ENCODE measurements at regions not wholly inside any gene's neighbourhood (a gene's known extent, or its start where the extent isn't known, plus 50 kb on each side); places are given as distances from the start of the nearest gene placed in this dataset.
A peak's percentile ranks its signal among the peaks of the same experiment; 100 is the strongest.

GRCh38 chr2:142748559-142749099, 128.8 kb upstream of the KYNU start:
- no peak for DNase-seq (ENCODE audit: unreplicated experiment)
- H3K36me3 Mint-ChIP-seq (ENCODE audit: insufficient read depth, unreplicated experiment) = no peaks in the 10 kb centered on the region

GRCh38 chr2:142745691-142746090, 131.8 kb upstream of the KYNU start:
- no TSS peak for BruUV-seq (replicated peaks)
- no peaks in the 10 kb centered on the region for H3K27me3 Mint-ChIP-seq (ENCODE audit: insufficient read depth, unreplicated experiment)
- POLR2A ChIA-PET = interaction anchor here (1.2 to 2.1 kb wide), 3 partner anchors 9 to 129 kb away, joined by 3 to 6 read pairs (median 4); no protein-coding TSS in a partner anchor
- intact Hi-C loops (cut with micrococcal nuclease) = no loop called here
- H3K4me3 Mint-ChIP-seq (ENCODE audit: unreplicated experiment) = no peak overlapping the region
- H3K36me3 Mint-ChIP-seq (ENCODE audit: insufficient read depth, unreplicated experiment) = no peaks in the 10 kb centered on the region
- peak; percentile 57 for DNase-seq (ENCODE audit: unreplicated experiment)
- CTCF ChIA-PET = interaction anchor here (0.7 to 1.3 kb wide), 3 partner anchors 9 to 155 kb away, joined by 3 to 4 read pairs (median 3); no protein-coding TSS in a partner anchor
- peak overlapping the region; percentile 77 for H3K27ac Mint-ChIP-seq (ENCODE audit: low read depth, unreplicated experiment)
- H3K4me1 Mint-ChIP-seq (ENCODE audit: insufficient read depth, unreplicated experiment) = no peaks in the 10 kb centered on the region
- no peak for TF ChIP-seq CTCF (IDR thresholded peaks at IDR 0.05; ENCODE audit: unreplicated experiment)
- no peaks in the 10 kb centered on the region for H3K9me3 Mint-ChIP-seq (ENCODE audit: unreplicated experiment)

More at GRCh38 chr2:142748559-142749099, 128.8 kb upstream of the KYNU start:
- ChIA-PET POLR2A (no interaction called here), CTCF (interaction anchor here (0.5 to 0.7 kb wide), 2 partner anchors 65 to 123 kb away, joined by 3 read pairs; no protein-coding TSS in a partner anchor)
- H3K9me3 Mint-ChIP-seq (ENCODE audit: unreplicated experiment) = no peaks in the 10 kb centered on the region
- TF ChIP-seq CTCF (IDR thresholded peaks at IDR 0.05; ENCODE audit: unreplicated experiment) = no peak
- no peak overlapping the region for H3K27ac Mint-ChIP-seq (ENCODE audit: low read depth, unreplicated experiment)
- intact Hi-C loops (cut with micrococcal nuclease) = no loop called here
- no peaks in the 10 kb centered on the region for H3K4me1 Mint-ChIP-seq (ENCODE audit: insufficient read depth, unreplicated experiment)
- no peaks in the 10 kb centered on the region for H3K27me3 Mint-ChIP-seq (ENCODE audit: insufficient read depth, unreplicated experiment)
- H3K4me3 Mint-ChIP-seq (ENCODE audit: unreplicated experiment) = no peak overlapping the region
- BruUV-seq (replicated peaks) = no TSS peak

DNA sequence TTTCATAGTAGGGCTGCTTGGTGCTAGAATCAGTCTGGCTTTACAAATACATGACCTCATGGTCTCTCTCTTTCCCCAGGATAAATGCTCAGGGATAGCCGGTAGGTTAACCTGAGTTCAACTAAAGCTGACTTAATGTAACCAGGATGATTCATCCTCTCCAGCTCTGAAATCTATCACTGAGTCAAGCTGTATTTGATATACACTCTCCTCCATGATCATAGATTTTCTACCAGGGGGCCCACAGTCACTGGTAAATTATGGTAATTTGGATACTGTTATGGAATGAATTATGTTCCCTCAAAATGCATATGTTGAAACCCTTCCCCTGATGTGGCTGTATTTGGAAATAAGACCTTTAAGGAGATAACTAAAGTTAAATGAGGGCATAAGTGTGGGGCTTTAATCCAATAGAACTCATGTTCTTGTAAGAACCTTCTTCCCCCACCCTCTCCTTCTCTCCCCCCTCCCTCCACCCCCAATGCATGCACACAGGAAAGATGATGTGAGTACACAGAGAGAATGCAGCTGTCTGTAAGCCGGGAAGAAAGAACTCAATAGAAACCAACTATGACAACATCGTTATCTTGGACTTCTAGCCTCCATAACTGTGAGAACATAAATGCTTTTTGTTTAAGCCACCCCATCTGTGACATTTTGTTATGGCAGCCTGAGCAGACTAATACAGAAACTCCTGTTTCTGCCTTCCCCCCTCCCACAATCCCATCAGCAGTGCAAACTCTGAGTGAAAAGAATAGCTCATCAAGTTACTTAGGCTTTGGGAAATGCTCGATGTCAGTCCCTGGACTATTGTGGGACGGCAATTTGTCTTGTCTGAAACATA, 134.9 kb upstream of the KYNU start:
- Mint-ChIP-seq H3K4me1 (ENCODE audit: insufficient read depth, unreplicated experiment) (no peaks in the 10 kb centered on the region), H3K9me3 (ENCODE audit: unreplicated experiment) (no peaks in the 10 kb centered on the region), H3K36me3 (ENCODE audit: insufficient read depth, unreplicated experiment) (no peaks in the 10 kb centered on the region), H3K27me3 (ENCODE audit: insufficient read depth, unreplicated experiment) (no peaks in the 10 kb centered on the region), H3K4me3 (ENCODE audit: unreplicated experiment) (no peak overlapping the region), H3K27ac (ENCODE audit: low read depth, unreplicated experiment) (no peak overlapping the region)
- CTCF ChIA-PET = interaction anchor here (1.2 kb wide), 1 partner anchor 16 kb away, joined by 3 read pairs; no protein-coding TSS in a partner anchor
- no peak for TF ChIP-seq CTCF (IDR thresholded peaks at IDR 0.05; ENCODE audit: unreplicated experiment)
- intact Hi-C loops (cut with micrococcal nuclease) = no loop called here
- DNase-seq (ENCODE audit: unreplicated experiment) = peak; percentile 25
- no TSS peak for BruUV-seq (replicated peaks)
- POLR2A ChIA-PET = interaction anchor here (0.5 to 0.7 kb wide), 4 partner anchors 12 to 128 kb away, joined by 3 read pairs; no protein-coding TSS in a partner anchor

GRCh38 chr2:142741764-142742269, 135.6 kb upstream of the KYNU start:
- no peak for DNase-seq (ENCODE audit: unreplicated experiment)
- Mint-ChIP-seq H3K27me3 (ENCODE audit: insufficient read depth, unreplicated experiment) (no peaks in the 10 kb centered on the region), H3K4me1 (ENCODE audit: insufficient read depth, unreplicated experiment) (no peaks in the 10 kb centered on the region), H3K27ac (ENCODE audit: low read depth, unreplicated experiment) (no peak overlapping the region), H3K9me3 (ENCODE audit: unreplicated experiment) (no peaks in the 10 kb centered on the region), H3K4me3 (ENCODE audit: unreplicated experiment) (no peak overlapping the region), H3K36me3 (ENCODE audit: insufficient read depth, unreplicated experiment) (no peaks in the 10 kb centered on the region)
- POLR2A ChIA-PET = interaction anchor here (0.6 to 0.7 kb wide), 2 partner anchors 13 to 93 kb away, joined by 3 read pairs; no protein-coding TSS in a partner anchor
- intact Hi-C loops (cut with micrococcal nuclease) = no loop called here
- TF ChIP-seq CTCF (IDR thresholded peaks at IDR 0.05; ENCODE audit: unreplicated experiment) = no peak
- no TSS peak for BruUV-seq (replicated peaks)
- CTCF ChIA-PET = interaction anchor here (1.2 kb wide), 1 partner anchor 15 kb away, joined by 3 read pairs; no protein-coding TSS in a partner anchor

All from MCF 10A (cell line).